ENCODE measurements at regions not wholly inside any gene's neighbourhood (a gene's known extent, or its start where the extent isn't known, plus 50 kb on each side); places are given as distances from the start of the nearest gene placed in this dataset.

GRCh38 chr10:14438576-14438975 lies 107.9 kb upstream of the FRMD4A start:
- no peak overlapping the region for H3K4me3 ChIP-seq (ENCODE audit: low read depth in 1 of 3, low read length in 3 of 3)
- WGBS = 85% methylated on average over 7 of the region's 7 CpGs
- H3K36me3 ChIP-seq (ENCODE audit: control insufficient read depth in 4 of 4, insufficient read depth in 3 of 4, low read depth in 1 of 4, low read length in 3 of 4) = no peaks in the 10 kb centered on the region
- no peaks in the 10 kb centered on the region for H3K4me1 ChIP-seq (ENCODE audit: control insufficient read depth in 4 of 4, insufficient read depth in 4 of 4, low read length in 3 of 4)
- no peaks in the 10 kb centered on the region for H3K9me3 ChIP-seq (ENCODE audit: control insufficient read depth in 4 of 4, low read length in 3 of 4)
- H3K9ac ChIP-seq (ENCODE audit: low read depth in 1 of 2, low read length in 2 of 2) = no peak overlapping the region
- no peak for DNase-seq (ENCODE audit: low spot score)
- no peaks in the 10 kb centered on the region for H3K27me3 ChIP-seq (ENCODE audit: control insufficient read depth in 4 of 4, insufficient read depth in 4 of 4, low read length in 3 of 4)
- TF ChIP-seq CTCF (IDR thresholded peaks at IDR 0.05; ENCODE audit: low read depth, low read length, missing input control) (no peak), EGR1 (IDR thresholded peaks at IDR 0.05; ENCODE audit: low read depth in 2 of 2) (no peak), ATF3 (IDR thresholded peaks at IDR 0.05) (no peak), RXRA (IDR thresholded peaks at IDR 0.05) (no peak), YY1 (IDR thresholded peaks at IDR 0.05) (no peak), TAF1 (conservative IDR thresholded peaks at IDR 0.05) (no peak), GABPA (IDR thresholded peaks at IDR 0.05 in 1 of 2, conservative IDR thresholded peaks at IDR 0.05 in 1 of 2) (no peak), FOXA2 (IDR thresholded peaks at IDR 0.05) (no peak), NR2F2 (IDR thresholded peaks at IDR 0.05) (no peak), MAX (IDR thresholded peaks at IDR 0.05) (no peak), ZBTB33 (IDR thresholded peaks at IDR 0.05) (no peak), FOXA1 (IDR thresholded peaks at IDR 0.05) (no peak), JUND (IDR thresholded peaks at IDR 0.05) (no peak), HNF4G (IDR thresholded peaks at IDR 0.05) (no peak), HNF4A (conservative IDR thresholded peaks at IDR 0.05) (no peak), RAD21 (IDR thresholded peaks at IDR 0.05) (no peak)
- no peak overlapping the region for H3K27ac ChIP-seq (ENCODE audit: low read depth in 1 of 2, low read length in 2 of 2)

GRCh38 chr10:14438057-14438456 lies 107.3 kb upstream of the FRMD4A start:
- TF ChIP-seq HNF4A (conservative IDR thresholded peaks at IDR 0.05) = no peak
- TF ChIP-seq MAX (IDR thresholded peaks at IDR 0.05) = no peak
- no peak for TF ChIP-seq FOXA2 (IDR thresholded peaks at IDR 0.05)
- TF ChIP-seq REST (IDR thresholded peaks at IDR 0.05) = no peak
- TF ChIP-seq GABPA (IDR thresholded peaks at IDR 0.05 in 1 of 2, conservative IDR thresholded peaks at IDR 0.05 in 1 of 2) = no peak
- no peak for TF ChIP-seq FOXA1 (IDR thresholded peaks at IDR 0.05)
- no peak for TF ChIP-seq CTCF (IDR thresholded peaks at IDR 0.05; ENCODE audit: low read depth, low read length, missing input control)
- TF ChIP-seq JUND (IDR thresholded peaks at IDR 0.05) = no peak
- TF ChIP-seq ZBTB33 (IDR thresholded peaks at IDR 0.05) = no peak
- no peak for TF ChIP-seq HNF4G (IDR thresholded peaks at IDR 0.05)
- TF ChIP-seq RXRA (IDR thresholded peaks at IDR 0.05) = no peak
- TF ChIP-seq RAD21 (IDR thresholded peaks at IDR 0.05) = no peak
- no peak for TF ChIP-seq YY1 (IDR thresholded peaks at IDR 0.05)
- TF ChIP-seq TAF1 (conservative IDR thresholded peaks at IDR 0.05) = no peak
- TF ChIP-seq ATF3 (IDR thresholded peaks at IDR 0.05) = no peak
- TF ChIP-seq SP1 (IDR thresholded peaks at IDR 0.05) = no peak
- H3K4me1 ChIP-seq (ENCODE audit: control insufficient read depth in 4 of 4, insufficient read depth in 4 of 4, low read length in 3 of 4) = no peaks in the 10 kb centered on the region
- H3K27me3 ChIP-seq (ENCODE audit: control insufficient read depth in 4 of 4, insufficient read depth in 4 of 4, low read length in 3 of 4) = no peaks in the 10 kb centered on the region
- no peak for DNase-seq (ENCODE audit: low spot score)
- WGBS = 22% methylated on average over 1 of the region's 1 CpG
- no peak overlapping the region for H3K27ac ChIP-seq (ENCODE audit: low read depth in 1 of 2, low read length in 2 of 2)
- H3K9me3 ChIP-seq (ENCODE audit: control insufficient read depth in 4 of 4, low read length in 3 of 4) = no peaks in the 10 kb centered on the region
- no peak overlapping the region for H3K9ac ChIP-seq (ENCODE audit: low read depth in 1 of 2, low read length in 2 of 2)
- H3K36me3 ChIP-seq (ENCODE audit: control insufficient read depth in 4 of 4, insufficient read depth in 3 of 4, low read depth in 1 of 4, low read length in 3 of 4) = no peaks in the 10 kb centered on the region
- no peak overlapping the region for H3K4me3 ChIP-seq (ENCODE audit: low read depth in 1 of 3, low read length in 3 of 3)
